Right renal cortex interstitium (tissue), 3 donors: ENCODE measurements at regions not wholly inside any gene's neighbourhood (a gene's known extent, or its start where the extent isn't known, plus 50 kb on each side); places are given as distances from the start of the nearest gene placed in this dataset.
"Not testable (repeated sequence)": the region's sequence is repeated elsewhere in the genome, so short reads cannot be mapped to it uniquely, and the experiment has no call there.

Experiments
- DNase-seq, 3 donors: peaks; one replicate each; pipeline ENCODE4 v3.0.0-alpha.2; 2013; ENCODE audit warnings: low read depth in 3 of 3, low spot score in 2 of 3

GRCh38 chr3:137294139-137294538 is 336.4 kb downstream of the IL20RB start:
- DNase-seq = no peak

- no peak for DNase-seq
Observed at GRCh38 chr3:137294839-137295238, 337.1 kb downstream of the IL20RB start.

- no peak for DNase-seq
Observed at GRCh38 chr3:137295336-137295735, 337.6 kb downstream of the IL20RB start.

GRCh38 chr3:137296116-137296515 is 338.3 kb downstream of the IL20RB start:
- DNase-seq = no peak

- no peak for DNase-seq
Observed at GRCh38 chr3:137297770-137298169, 340.0 kb downstream of the IL20RB start.

- no peak for DNase-seq
Observed at GRCh38 chr3:137300703-137301102, 342.9 kb downstream of the IL20RB start.

GRCh38 chr3:137304313-137305056 is 346.7 kb downstream of the IL20RB start:
- DNase-seq = no peak

GRCh38 chr3:137324114-137324513 is 366.3 kb downstream of the IL20RB start:
- no peak for DNase-seq

- DNase-seq = no peak
Observed at GRCh38 chr3:137325170-137325569, 367.4 kb downstream of the IL20RB start.

- DNase-seq = no peak
Observed at GRCh38 chr3:137325934-137326333, 368.2 kb downstream of the IL20RB start.

GRCh38 chr3:137329594-137329993 is 371.8 kb downstream of the IL20RB start:
- DNase-seq = no peak

GRCh38 chr3:137330246-137330645 is 372.5 kb downstream of the IL20RB start:
- no peak for DNase-seq

- no peak for DNase-seq
Observed at GRCh38 chr3:137332297-137332696, 374.5 kb downstream of the IL20RB start.

GRCh38 chr3:137335478-137335877 is 377.7 kb downstream of the IL20RB start:
- peak in 1 of 3 donors; percentile 1 for DNase-seq

GRCh38 chr3:137338400-137338799 is 380.6 kb downstream of the IL20RB start:
- not testable (repeated sequence) for DNase-seq

- DNase-seq = no peak
Observed at GRCh38 chr3:137343283-137343682, 385.5 kb downstream of the IL20RB start.

GRCh38 chr3:137347132-137347531 is 389.3 kb downstream of the IL20RB start:
- DNase-seq = no peak

- DNase-seq = no peak
Observed at GRCh38 chr3:137347817-137348368, 390.1 kb downstream of the IL20RB start.

GRCh38 chr3:137348936-137349335 is 391.2 kb downstream of the IL20RB start:
- no peak for DNase-seq

GRCh38 chr3:137349557-137350348 is 392.0 kb downstream of the IL20RB start:
- DNase-seq = no peak

GRCh38 chr3:137360531-137361201 is 402.9 kb downstream of the IL20RB start:
- DNase-seq = no peak
